ENCODE measurements at regions not wholly inside any gene's neighbourhood (a gene's known extent, or its start where the extent isn't known, plus 50 kb on each side); places are given as distances from the start of the nearest gene placed in this dataset.

DNA sequence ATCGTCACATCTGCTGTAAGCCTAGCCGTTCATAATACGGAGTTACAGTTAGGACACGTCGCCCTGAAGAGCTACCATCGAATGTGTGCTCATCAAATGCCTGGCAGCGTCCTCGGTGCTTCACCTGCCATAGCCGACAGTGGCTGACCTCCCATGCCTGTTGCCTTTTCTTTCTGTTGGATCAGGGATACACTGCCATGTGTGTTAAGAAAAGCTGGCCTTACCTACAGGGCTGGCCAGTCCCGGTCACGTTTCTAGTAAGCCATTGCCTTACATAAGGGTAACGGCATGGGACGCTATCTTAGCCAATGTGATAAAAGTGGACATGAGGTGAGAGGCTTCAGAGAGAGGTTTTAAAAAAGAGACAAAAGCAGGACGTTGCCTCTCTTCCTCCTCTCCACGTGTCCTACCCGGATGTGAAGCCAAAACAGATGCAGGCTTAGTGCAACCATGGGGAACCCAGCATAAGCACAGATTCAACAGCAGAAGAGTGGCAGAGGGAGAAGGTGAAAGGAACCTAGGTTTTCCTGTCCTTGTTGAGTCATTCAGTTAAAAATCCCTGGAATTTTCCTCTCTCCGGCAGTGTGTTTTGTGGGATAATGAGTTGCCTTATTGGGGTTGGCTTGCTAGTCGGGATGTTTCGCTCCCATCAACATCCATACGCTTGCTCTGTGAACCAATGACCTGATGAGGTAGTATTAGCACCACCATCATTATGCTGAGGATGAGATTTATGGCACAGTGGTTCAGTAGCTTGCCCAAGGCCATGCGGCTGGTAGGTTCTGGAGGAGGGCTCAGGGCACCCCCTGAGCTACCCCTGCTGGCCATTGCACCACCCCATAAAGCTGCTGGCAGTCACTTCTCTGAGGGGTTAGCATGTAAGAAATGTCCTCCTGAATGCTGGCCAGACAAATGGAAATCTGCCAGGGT is 67.4 kb upstream of the B3GAT1 start:
- DNase-seq (ENCODE audit: low read depth, low spot score): no peak

DNA sequence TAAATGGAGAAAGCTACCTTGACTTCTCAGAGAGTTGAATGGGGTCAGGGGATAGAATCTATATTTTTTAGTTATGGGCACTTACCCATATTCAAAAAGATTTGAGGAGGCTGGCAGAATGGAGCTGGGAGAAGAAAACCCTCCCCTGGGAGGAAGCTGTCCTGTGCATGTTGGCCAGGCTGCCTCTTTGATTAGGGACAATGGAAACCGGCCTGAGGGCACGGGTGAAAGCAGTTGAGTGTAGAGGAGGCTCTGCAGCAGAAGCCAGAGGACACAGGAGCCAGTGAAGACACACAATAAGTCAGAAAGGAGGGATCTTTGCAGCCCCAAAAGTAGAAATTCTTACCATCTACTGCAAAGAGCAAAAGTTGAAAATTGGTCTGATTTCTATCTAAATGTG is 66.6 kb upstream of the B3GAT1 start:
- DNase-seq (ENCODE audit: low read depth, low spot score): no peak

DNA sequence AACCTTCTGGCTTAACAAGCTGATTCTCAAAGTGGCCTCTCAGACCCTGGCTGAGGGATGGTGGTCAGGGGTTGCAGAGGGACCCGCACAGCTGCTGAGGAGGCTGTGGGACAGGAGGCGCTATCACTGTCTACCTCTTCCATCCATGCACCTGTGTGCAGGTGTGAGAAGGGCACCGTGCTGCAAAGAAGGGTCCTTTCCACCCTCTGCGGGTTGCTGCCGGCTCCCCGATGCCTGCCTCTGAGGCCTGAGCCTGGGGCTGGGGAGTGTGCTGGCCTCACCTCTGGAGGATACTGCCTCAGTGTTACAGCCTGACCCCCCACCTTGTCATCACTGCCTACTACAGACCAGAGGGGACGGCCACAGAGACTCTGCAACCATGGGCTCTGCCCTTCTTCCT is 66.1 kb upstream of the B3GAT1 start:
- no peak for DNase-seq (ENCODE audit: low read depth, low spot score)

DNA sequence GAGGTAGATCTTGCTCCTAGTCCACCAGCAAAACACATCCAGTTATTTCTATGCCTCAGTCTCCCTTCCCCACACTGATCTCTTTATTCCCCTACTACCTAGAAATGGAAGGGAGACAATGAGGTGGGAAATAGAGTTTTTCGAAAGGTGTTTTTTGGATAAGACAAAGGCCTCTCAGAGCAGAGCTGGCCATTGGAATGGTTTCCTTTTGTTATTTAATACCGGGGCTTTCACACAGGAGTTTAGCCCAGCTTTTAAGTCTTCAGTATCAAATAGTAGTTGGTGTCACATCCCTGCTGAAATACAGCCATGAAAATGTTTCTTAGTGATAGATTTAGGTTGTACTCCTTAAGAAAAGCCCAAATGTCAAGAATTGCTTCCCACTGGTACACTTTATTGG is 65.4 kb upstream of the B3GAT1 start:
- no peak for DNase-seq (ENCODE audit: low read depth, low spot score)

DNA sequence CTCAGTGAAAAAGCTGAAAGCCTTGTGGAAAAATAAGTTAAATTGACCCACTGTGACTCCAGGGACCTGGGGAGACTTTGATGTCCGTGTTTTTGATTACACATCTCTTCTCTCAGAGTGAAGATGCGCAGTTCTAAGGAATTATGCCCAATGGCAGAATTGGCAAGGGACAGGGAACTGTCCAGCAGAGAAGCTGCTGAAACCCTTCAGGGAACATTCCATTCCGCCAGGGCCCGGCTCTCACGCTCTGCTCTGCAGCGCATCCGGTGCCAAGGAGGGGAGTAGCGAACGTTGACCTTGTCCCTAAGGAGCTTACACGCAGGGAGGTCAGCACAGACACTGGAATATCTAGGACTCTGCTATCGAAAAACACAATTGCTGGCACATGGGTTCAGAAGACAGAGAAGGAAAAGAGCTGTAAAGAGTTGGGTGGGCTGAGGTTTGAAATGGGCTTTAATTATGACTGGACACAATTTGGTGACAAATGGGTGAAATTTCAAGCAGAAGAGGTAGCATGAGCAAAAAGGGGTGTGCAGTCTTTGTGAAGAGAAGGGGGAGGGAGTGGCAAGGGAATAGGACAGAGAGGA is 64.5 kb upstream of the B3GAT1 start:
- no peak for DNase-seq (ENCODE audit: low read depth, low spot score)

DNA sequence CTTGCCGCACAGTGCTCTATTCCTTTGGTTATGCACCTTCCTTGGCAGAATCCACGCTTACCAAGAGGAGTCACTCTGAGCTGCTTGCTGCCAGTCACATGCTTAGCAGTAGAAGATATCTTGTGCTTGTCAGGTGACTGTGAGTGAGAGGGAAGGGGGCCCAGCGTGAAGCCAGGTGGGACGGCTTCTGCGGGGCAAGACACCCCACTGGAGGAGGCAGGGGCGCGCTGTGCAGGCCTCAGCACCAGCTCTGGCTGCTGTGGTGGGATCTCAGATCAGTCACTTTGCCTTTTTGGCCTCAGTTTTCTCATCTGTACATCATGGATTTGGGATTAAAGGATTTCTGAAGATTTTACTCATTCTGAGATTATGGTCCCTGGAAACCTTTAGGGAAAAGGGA is 63.9 kb upstream of the B3GAT1 start:
- no peak for DNase-seq (ENCODE audit: low read depth, low spot score)

DNA sequence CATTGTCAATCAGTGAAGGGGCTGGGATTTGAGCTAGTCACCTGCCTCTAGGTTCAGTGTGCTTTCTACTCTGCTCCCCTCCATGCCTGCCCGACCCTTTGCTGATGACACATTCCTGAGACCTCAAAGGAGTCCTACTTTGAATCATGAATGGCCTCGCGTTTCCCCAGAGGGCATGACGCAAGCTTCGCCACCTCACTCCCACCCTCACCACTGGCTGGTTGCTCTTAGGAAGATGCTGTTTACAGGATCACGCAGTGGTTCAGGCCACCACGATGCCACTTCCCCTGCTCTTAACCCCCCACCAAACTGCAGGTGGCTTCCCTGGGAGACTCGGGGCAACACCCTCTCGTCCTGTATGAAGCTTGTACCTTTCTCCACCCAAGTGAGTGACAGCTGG is 62.9 kb upstream of the B3GAT1 start:
- no peak for DNase-seq (ENCODE audit: low read depth, low spot score)

DNA sequence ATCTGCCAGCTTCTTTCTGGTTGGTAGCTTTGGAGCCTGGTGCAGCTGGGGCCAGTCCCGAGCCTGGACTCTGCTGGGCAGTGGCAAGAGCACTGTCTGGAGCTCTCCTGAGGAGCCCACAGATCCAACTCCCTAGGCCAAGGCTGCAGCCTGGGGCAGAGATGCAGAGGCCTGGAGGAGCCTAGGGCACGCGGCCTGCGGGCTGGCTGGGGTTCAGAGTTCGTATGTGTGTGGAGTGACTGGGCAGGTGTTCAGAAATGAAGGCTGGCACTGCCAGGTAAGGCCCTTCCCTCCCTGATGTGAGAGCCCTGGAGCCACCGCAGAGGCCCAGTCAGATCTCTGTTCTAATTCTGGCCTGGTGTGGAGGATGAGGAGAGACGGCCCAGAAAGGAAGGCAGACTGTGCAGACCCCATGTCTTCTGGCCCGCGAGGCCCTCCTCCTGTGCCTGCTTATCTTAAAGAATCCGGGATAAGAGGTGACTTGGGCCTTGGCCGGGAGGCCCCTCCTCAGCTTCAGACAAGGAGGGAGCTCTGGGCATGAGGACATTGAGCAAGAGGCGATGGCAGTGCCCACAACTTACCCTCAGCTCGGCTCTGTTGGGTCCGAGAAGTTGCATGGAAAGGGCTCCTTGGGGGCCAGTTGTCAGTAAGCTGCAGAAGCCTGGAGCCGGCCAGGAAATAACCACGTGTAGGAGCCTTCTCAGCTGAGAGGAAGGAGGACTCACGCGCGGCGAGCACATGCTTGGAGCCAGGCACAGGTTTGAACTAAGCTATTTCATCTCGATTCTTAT is 62.2 kb upstream of the B3GAT1 start:
- DNase-seq (ENCODE audit: low read depth, low spot score): no peak

DNA sequence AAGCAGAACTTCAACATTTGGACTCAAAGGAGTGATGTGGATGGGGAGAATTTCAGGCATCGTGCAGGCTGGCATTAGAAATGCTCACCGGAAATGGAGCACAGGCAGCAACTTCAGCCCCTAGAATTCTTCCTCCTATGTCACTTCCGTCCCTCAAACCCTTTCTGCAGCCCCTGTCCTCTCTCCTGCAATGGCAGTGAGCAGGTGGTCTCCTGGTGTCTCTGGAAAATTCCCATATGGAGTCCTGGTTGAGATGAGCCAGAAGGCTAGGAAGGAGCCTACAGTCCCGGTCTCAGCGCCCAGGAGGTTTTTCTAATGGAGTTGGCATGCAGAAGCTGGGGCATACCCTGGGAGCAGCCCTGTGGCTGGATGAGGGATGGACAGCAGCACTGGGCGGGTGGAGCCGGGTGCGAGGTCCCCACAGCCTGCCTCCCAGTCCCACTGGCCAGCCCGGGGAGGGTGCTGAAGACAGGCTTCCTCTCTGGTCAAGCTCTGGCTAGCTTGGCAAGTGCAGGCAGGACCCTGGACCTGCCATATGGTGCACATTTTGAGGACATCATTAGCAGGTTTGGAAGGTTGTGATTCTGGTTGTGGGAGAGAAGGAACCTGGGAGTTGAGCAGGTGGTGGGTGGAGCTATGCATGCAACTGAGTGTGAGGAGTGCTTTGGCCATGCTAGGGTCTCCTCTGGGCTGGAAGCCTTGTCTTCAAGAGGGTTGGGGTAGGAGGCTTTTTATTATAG is 59.8 kb upstream of the B3GAT1 start:
- no peak for DNase-seq (ENCODE audit: low read depth, low spot score)

DNA sequence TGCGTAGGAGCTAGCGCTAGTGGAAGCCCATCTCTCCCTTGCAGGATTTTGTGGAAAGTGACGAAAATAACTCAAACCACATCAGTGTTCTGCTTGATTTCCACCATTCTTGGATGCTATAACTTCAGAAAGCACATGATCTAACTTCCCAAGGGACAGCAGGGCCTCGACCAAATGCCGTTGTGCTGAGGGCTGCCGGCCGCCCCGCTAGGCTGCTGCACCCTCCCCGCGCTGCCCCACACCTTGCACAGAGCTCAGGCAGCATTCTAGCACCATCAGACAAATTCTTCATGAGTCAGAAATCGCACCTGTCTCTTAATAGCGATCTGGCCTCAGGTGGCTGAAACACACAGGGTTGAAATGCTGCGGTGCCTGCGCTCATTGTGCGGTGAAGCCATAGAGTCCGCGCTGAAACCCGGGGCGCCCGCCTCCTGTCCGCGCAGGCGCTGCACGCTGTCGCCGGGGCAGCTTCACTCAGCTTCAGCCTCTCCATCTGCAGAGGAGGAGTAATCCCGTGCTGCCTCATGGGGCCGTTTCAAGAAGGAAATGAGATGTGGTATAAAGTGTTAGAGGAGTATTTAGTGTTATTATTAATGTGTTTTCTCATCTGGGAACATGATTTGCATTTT is 59.2 kb upstream of the B3GAT1 start:
- DNase-seq (ENCODE audit: low read depth, low spot score): no peak

DNA sequence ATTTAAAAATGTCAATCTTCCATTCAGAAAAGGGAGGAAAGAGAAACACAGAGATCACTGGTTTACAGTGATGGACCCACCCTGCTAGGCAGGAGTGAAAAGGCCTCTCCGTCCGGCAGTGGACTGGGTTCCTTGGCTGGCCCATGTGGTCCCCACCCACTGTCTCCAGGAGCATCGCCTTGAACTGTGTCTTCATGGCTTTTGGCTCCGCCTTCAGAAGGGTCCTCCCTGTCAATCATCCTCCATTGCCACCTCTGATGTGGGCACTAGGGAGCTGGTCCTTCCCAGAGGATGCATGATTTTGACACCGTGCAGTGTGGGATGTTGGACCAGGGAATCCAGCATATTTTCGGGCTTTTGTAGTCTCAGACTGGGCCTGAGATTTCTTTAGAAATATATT is 58.2 kb upstream of the B3GAT1 start:
- no peak for DNase-seq (ENCODE audit: low read depth, low spot score)

DNA sequence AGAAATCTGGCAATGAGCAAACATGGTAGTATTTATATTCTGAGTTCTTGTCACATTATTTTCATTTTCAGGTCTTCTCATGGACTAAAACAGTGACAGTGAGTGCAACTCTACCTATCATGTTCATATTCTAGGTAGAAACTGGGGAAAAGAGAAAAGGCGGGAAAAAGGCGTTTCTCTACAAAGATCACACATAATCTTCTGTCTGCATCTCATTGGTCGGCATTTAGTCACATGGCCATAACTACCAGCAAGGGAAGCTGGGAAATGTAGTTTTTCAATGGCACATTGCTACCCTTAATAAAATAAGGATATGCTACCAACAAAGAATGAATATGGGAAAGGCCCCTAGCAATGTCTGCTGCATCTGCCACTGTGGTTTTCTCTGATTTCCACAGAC is 57.6 kb upstream of the B3GAT1 start:
- DNase-seq (ENCODE audit: low read depth, low spot score): no peak

DNA sequence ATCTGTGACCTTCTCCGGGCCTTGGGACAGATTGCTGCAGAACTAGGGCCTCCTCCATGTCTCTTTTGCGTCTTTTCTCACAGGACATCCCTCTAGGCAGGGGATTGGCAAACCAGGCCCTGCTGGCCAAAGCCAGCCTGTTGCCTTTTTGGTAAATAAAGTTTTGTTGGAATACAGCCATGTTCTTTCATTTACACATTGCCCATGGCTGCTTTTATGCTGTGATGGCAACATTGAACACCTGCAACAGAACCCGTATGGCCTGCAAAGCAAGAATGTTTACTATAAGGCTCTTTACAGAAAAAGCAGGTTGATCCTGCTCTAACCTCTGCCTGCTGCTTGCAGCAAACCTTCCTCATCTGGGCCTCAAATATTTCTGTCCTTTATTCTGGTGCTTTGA is 56.8 kb upstream of the B3GAT1 start:
- no peak for DNase-seq (ENCODE audit: low read depth, low spot score)

DNA sequence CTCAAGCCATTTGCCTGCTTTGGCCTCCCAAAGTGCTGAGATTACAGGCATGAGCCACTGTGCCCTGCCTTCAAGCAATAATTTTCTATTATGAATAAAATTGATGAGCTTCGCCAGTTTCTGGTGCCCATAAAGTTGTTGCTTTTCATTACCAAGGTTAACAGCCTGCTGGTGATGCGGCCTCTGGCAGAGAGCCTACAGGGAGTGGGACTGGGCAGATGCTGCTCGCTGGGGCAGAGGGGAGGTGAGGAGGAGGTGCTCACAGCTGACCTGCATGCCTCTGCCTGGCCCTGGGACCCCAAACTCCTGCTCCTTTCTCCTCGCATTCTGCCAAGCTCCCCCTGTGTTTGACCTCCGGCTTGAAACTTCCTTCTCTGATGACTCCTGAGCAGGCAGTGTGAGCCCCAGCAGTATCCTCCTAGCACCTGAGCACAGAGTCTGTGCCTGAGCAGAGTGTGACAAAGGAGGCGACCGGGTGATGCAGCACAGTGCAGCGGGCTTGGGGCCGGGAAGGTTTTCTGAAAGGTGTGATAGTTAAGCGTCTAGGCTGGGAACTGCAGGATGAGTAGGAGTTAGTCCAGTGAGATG is 56.1 kb upstream of the B3GAT1 start:
- DNase-seq (ENCODE audit: low read depth, low spot score): no peak

DNA sequence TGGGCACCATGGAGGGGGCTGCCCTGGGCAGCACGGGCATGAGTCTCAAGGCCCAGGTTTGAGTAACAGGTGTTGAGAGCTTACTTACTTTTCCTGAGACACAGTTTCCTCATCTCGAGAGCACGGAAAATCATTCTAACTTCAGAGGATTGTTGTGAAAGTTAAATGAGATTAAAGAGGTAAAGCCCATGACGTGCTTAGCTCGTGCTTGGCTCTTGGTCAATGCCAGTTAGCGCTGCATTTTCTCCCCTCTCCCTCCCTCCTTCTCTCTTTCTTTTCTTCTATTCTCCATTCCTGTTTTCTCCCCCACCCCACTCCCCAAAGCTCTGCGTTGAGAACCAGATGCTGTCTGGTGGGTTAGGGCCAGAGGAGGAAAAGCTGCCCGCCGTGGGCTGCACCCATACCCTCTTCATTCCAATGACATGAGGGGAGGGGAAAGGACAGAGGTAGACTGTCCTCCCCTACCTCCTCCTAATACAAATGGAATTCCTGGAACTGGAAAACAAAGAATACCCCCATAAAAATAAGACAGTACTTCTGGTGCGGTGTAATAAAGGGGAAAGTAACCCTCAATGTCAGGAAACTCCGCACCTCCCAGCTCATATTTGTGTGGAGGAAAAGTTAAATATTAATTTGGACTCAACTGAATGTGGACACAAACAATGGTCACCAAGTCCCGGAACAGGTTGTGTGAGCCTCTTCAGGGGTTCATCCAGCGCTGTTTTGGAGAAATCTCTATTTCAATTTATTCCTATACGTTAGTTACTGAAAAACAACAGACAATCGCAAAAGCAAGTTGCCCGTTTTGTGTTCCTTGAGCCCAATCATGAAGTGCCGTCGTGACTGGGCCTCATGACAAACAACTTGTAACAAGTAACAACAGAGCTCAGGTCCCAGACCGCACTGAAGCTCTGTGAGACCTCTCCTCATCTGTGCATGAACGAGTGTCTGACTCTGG is 54.8 kb upstream of the B3GAT1 start:
- no peak for DNase-seq (ENCODE audit: low read depth, low spot score)

DNA sequence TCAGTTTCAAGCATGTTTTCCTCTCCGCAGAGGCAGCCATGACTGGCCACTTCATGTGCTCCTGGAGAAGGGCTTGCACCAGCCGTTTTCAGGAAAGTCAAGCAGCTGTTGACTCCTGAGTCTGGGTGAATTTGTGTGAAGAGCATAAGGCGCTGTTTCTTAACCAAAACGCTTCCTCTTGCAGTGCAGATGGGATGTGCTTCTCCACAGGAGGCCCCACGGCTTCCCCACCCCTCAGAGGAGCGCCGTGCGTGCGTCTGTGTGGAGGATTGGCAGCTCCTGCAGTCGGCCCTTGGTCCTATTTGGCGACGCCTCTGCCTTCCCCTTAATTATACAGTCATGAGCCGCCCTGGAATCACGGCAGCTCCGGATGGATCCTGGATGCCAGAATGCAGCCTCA is 54.1 kb upstream of the B3GAT1 start:
- DNase-seq (ENCODE audit: low read depth, low spot score): no peak

DNA sequence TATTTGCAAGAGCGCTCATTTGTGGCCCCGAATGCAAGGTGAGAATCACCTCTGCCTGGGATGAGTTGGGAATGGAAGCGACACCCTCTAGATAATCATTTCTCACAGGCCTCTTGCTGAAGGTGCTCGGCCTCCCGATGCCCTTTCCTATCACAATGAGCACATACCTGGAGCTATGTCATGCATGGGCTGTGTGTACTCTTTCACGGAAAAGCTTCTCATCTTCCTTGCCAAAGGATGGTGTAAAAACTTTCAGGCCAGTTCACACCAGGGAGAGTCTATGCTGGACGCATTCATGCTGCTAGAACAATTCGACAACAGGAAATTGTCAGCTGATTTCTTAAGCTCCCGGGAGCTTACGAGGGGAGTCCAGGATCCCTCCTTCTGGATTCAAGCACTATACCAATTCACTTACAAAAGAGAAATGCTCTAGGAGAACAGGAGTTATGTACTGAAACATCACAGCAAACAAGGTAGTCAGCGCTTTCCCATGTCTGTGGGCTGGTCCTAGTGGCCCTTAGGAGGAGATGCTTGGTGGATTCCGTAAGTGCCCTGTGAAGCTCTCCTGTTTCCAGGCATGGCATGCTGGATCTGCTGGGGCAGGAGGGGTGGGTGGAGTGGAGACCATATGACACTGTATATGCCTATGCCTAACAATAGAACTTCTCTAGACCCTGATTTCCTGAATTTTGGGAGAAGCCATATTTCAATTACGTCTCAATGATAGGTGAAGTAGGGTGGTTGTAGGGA is 53.1 kb upstream of the B3GAT1 start:
- DNase-seq (ENCODE audit: low read depth, low spot score): no peak

DNA sequence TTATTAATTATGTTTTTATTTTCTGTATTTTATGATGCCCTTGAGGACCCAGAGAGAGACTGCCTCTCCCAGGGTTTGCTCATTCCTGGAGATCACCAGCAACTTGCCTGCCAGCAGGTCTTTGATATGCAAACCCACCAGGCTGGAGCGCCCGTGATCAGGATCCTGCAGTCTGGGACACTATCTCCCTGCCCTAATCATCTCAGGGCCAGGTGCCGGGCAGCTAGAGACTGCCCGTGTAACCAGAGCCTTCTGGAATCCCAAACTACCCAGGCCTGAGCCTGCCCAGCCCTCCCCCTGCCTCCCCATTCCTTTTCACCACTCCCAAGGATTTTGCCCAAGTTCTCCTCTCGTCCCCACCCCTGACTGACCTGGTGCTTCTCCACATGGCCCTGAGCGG is 52.2 kb upstream of the B3GAT1 start:
- DNase-seq (ENCODE audit: low read depth, low spot score): no peak

DNA sequence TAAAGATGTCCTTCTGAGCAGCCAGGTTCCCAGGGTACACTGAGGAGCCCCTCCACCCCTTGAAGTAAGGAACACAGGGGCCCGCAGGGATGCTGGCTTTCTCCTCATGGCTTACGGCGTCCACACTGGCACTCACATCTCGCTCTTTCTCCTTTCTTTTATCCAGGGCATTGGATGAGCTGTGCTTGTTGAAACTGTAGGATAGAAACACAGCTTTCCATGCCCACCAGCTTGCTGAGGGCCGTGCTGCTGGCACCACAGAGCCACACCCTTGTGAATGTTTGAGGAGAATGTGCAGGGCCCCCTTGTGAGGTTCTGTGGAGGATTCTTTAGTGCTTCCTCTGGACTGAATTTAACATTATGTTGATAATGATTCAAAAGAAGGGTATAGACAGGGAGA is 51.7 kb upstream of the B3GAT1 start:
- no peak for DNase-seq (ENCODE audit: low read depth, low spot score)

All from smooth muscle cell of the brain vasculature (primary cell).